Stimulated activated CD8-positive, alpha-beta memory T cell treated with anti-CD3 and anti-CD28 coated beads, Interleukin-15, amount 100 ng/mL, for 4 hours (primary cell): ENCODE measurements at regions not wholly inside any gene's neighbourhood (a gene's known extent, or its start where the extent isn't known, plus 50 kb on each side); places are given as distances from the start of the nearest gene placed in this dataset.

Source experiments
- DNase-seq, 2 donors: peaks; one replicate each; pipeline ENCODE4 v3.0.0-alpha.2; 2020; ENCODE audit warnings: low read depth in 2 of 2

DNA sequence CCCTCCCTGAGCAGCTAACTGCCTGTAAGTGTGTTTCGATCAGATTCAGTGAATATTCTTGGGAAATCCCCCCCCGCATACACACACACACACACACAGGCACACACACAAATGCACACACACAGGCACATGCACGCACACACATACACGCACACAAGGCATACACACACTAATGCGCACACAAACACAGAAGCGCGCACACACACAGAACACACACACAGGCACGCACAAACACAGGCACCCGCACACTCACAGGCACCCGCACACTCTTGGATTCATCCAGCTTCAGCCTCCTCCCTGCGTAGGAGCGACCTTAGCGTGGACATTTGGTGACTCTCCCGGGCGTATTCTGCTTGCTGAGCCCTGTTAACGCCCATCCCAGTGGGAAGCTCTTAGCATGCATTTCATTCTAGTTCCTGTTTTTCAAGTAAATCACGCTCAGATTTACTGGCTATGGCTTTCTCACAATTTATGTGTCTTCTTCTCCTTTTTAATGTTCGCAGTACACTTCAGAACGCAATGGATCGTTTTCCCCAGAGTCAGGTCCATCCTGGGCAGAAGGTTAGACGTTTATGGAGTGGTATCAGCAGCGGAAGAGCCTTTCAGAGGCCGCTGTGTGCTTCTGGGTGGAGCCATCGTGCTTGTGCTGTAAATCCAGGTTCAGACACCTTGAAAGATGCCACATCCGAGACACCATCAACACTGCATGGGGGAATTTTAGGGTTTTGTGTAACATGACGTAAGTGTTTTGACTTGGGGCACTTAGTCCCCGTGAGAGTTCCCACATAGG lies 656.6 kb downstream of the GALR1 start:
- no peak for DNase-seq

- no peak for DNase-seq
Measured at GRCh38 chr18:77910347-77910746, 660.7 kb downstream of the GALR1 start.

- DNase-seq, result no peak
Measured at GRCh38 chr18:77911971-77912605, 662.4 kb downstream of the GALR1 start.

DNA sequence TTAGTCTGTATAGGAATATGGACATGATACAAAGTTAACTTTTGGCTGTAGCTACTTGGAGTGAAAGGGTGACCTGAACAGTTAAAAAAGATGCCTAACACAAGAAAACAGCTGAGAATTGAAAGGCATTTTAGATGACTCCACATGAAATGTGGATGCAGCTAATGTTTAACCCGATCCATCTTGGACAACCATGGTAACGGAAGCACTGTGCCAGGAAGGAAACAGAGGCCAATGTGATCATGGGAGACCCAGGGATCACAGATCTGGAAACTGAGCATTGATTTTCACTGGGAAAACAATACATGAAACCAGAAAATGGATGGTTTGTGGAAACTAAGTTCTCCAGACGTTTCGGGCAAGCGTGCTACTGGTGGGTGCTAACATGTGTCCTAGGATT lies 669.1 kb downstream of the GALR1 start:
- DNase-seq, result no peak

DNA sequence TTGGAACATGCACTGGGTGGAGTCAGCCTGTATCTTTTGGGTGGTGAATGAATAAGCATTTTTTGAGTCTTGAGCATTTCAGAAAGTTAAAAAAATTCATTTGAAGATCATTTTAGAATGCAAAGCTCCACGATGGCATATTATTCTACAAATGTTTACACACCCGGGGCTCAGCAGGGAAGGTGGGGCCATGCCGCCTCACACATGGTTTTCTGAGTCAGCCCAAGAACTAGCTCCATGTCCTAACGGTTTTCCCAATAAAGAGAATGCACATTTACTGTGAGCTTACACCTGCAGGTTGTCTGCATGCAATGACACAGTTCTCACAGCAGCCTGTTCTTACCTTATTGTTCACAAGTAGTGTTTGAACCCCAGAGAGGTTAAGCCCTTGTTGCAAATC lies 670.3 kb downstream of the GALR1 start:
- DNase-seq, result no peak

GRCh38 chr18:77935342-77935741 lies 685.7 kb downstream of the GALR1 start:
- no peak for DNase-seq

- DNase-seq, result no peak
Measured at GRCh38 chr18:77940566-77940965, 690.9 kb downstream of the GALR1 start.

DNA sequence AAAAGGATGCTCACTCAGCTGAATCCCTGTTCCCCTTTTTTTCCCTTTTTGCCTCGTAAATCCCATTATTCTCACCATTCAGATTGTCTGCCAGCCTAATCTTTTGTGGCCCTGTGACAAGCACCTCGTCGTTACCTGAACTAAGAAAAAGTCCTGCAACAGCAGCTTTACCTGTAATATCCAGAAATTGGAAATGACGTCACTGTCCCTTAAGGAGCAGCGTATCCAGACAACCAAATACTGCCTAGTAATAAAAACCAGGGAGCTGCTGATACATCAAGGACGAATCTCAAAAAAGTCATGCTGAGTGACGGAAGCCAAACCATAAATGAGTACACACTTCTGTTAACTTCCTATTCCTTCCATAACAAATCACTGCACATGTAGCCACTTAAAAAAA lies 694.9 kb downstream of the GALR1 start:
- no peak for DNase-seq

DNA sequence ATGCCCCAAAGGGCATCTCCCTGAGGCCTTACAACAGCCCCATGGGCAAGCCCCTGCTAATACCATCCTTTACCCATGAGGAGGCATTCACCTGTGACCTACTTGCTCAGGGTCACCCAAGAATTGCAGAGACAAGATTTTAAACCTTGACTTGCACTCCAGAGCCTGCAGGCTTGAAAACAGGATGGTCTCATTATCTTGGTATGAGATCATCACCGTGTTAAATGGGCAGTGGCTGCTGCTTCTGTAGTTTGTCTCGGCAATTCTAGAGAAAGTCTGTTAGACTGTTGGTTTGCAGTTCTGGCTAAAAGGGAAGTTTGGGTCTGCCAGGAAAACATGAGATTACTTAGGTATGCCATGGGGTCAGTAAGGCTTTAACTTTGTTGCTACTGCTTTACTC lies 698.9 kb downstream of the GALR1 start:
- no peak for DNase-seq

- DNase-seq, result no peak
Measured at GRCh38 chr18:77949355-77949973, 699.8 kb downstream of the GALR1 start.

DNA sequence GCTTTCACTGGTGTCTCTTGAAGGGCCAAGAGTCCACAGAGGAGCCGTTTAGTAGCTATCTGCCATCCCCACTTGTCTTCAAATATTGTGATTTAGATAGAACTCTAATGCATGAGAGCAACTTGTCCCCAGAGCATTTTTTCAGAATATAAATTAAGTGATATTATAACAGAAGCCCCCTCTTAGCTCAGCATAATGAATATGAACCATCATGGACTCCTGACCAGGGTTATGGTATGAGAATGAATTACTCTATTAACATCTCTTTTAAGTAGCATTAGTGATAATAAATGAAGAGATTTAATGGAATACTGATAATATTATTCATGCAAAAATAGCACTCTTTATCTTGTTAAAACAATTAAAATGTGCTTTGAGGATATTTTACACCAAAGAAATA lies 709.6 kb downstream of the GALR1 start:
- no peak for DNase-seq

- no peak for DNase-seq
Measured at GRCh38 chr18:77960791-77961410, 711.3 kb downstream of the GALR1 start.

GRCh38 chr18:77967071-77967470 lies 717.4 kb downstream of the GALR1 start:
- DNase-seq, result no peak

DNA sequence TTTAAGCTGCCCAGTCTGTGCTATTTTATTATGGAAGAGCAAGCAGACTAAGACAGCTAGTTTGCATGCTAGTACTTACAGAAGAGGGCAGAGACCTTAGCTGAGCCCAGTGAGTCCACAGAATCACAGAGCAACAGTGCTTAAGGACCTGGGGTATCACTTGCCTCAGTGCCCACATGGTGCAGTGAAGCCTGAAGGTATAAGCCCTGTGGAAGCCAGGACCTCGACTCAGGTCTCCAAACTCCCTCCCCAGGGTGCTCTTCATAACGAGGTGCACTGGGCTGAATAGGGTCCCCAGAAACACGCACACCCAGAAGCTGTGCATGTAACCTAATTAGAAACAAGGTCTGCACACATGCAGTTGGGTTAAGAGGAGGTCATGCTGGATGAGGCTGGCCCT lies 718.1 kb downstream of the GALR1 start:
- DNase-seq, result no peak

DNA sequence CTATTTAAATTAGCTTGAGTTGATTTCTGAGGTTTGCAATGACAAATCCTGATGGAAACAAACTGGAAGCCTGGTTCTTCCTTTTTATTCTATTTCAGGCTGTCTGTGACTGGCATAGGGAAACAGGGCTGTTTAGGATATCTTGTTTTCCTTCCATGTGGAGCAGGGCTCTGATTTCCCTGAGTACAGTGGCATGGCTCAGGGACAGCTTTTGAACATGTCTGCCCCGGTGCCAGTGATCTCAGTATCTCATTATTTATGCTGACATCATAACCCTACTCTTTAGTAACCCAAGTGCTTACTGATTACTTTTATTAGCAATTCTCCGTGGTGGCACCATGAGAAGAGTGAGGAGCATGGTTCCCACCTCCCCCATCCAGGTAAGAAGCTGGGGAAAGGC lies 720.3 kb downstream of the GALR1 start:
- DNase-seq, result no peak

GRCh38 chr18:77970814-77971213 lies 721.2 kb downstream of the GALR1 start:
- no peak for DNase-seq

DNA sequence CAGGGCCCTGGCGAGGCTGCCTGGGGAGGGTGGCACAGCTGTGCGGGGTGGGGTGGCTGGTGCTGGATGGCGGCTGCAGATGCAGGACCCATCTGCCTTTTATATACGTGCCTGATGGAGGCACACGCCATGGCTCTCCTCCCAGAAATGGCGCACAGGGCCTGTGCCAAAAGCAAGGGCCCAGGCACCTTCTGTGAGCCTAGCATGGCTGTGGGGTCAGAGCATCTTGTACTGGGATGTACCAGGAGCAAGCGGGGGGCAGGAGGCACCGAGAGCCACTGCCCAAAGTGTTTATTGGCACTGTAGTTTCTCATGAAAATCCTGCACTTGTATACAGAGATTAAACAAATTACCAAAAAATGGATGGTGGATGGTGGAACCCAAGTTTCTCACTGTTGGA lies 724.1 kb downstream of the GALR1 start:
- DNase-seq, result no peak

- no peak for DNase-seq
Measured at GRCh38 chr18:77974329-77974728, 724.7 kb downstream of the GALR1 start.

DNA sequence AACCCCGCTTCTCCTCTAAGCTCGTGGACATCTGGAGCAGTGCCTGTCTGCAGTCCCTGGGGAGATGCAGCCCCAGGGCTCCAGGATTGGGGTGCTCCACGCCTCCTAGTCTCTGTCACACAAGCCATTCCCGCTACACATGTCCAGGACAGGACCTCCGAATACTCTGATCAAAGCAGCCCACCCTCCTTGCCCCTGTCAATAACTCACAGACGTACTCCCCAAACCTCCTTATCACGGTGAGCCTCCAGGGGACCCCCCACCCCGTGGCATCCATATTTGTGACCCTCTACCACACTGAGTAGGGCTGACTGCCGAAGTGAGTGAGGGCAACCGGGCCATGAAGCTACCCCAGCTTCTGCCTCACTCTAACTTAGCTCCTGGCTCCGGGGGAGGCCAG lies 727.7 kb downstream of the GALR1 start:
- no peak for DNase-seq

DNA sequence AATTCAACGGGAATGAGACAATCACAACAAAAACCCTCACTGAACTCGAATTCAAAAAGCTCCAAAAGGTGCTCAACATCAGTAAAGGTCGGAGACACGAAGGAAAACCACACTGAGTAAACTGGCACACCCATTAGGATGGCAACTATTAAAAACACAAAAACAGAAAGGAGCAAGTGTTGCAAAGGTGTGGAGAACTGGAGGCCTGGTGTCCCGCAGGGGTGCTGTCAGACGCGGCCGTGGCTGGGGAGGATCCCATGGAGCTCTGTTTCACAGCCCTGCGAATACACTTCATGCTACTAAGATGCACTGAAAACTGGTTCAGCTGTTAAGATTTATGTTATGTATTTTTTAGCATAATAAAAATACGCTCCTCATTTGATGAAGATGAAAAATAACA lies 730.6 kb downstream of the GALR1 start:
- no peak for DNase-seq

DNA sequence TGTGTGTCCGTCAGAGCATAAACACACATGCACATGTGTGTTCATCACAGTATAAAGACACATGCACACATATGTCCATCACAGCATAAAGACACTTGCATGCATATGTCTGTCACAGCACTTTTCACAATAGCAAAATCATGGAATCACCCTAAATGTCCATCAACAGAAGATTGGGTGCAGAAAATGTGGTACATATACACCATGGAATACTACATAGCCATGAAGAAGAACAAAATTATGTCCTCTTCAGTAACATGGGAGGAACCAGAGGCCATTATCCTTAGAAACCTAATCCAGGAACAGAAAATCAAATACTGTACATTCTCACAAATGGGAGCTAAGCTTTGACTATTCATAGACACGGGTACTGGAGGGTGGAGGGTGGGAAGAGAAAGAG lies 732.2 kb downstream of the GALR1 start:
- DNase-seq, result no peak

GRCh38 chr18:77983270-77983669 lies 733.6 kb downstream of the GALR1 start:
- no peak for DNase-seq

DNA sequence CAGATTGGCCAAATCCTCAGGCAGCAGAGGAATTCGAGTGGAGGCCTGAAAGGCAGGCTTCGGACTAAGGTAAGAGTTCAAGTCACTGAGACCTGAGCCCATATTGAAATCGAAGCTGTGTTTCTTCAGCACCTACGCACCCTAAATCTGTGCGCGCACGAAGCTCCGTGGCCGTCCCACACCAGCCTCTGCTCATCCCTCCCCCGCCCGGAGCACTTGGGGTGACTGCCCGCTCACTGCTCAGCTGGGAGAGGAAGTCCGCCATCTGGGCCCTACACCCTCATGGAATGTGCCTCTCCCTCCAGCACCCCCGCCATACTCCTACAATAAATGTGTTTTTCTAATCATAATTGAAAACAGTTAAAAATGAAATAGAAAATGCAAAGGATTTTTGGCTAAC lies 734.5 kb downstream of the GALR1 start:
- no peak for DNase-seq
